Endodermal cell (in vitro differentiated cells): ENCODE measurements at regions not wholly inside any gene's neighbourhood (a gene's known extent, or its start where the extent isn't known, plus 50 kb on each side); places are given as distances from the start of the nearest gene placed in this dataset.

Experiments used
- DNase-seq: peaks from one replicate; pipeline ENCODE4 v3.0.0-alpha.2; 2017
- H3K27ac ChIP-seq: 2 replicates; pipeline ENCODE4 v1.5.1; 2013; ENCODE audit warnings: mild to moderate bottlenecking, low read depth, low read length, moderate library complexity
- H3K27me3 ChIP-seq: 2 replicates; pipeline ENCODE4 v1.6.1; 2013; ENCODE audit warnings: mild to moderate bottlenecking, low read length, moderate library complexity; ENCODE audit not compliant: insufficient read depth, control insufficient read depth, poor library complexity, severe bottlenecking
- H3K36me3 ChIP-seq: 2 replicates; pipeline ENCODE4 v1.7.0; 2013; ENCODE audit warnings: mild to moderate bottlenecking, low read length, moderate library complexity; ENCODE audit not compliant: control insufficient read depth, insufficient read depth
- H3K4me1 ChIP-seq: one replicate; pipeline ENCODE4 v1.7.0; 2013; ENCODE audit warnings: low read length; ENCODE audit not compliant: control insufficient read depth, insufficient read depth
- H3K4me3 ChIP-seq: 2 replicates; pipeline ENCODE4 v1.5.1; 2013; ENCODE audit warnings: mild to moderate bottlenecking, low read length, moderate library complexity
- H3K9ac ChIP-seq: 2 replicates; pipeline ENCODE4 v1.6.1; 2013; ENCODE audit warnings: mild to moderate bottlenecking, low read length, moderate library complexity; ENCODE audit not compliant: poor library complexity, severe bottlenecking; ENCODE audit errors: extremely low read depth
- H3K9me3 ChIP-seq: 2 replicates; pipeline ENCODE4 v1.6.1; 2013; ENCODE audit warnings: mild to moderate bottlenecking, low read length, moderate library complexity; ENCODE audit not compliant: control insufficient read depth
- H3K27ac Mint-ChIP-seq: 2 replicates; pipeline ENCODE4 v1.8.0; 2020; ENCODE audit warnings: mixed read lengths
- H3K27me3 Mint-ChIP-seq: 2 replicates; pipeline ENCODE4 v1.8.0; 2021; ENCODE audit warnings: mild to moderate bottlenecking, mixed read lengths; ENCODE audit not compliant: insufficient read depth
- H3K36me3 Mint-ChIP-seq: 2 replicates; pipeline ENCODE4 v1.8.0; 2020; ENCODE audit warnings: low read depth, mixed read lengths
- H3K4me1 Mint-ChIP-seq: 2 replicates; pipeline ENCODE4 v1.8.0; 2020; ENCODE audit warnings: mixed read lengths
- H3K4me3 Mint-ChIP-seq: 2 replicates; pipeline ENCODE4 v1.8.0; 2020; ENCODE audit warnings: mild to moderate bottlenecking, moderate library complexity, mixed read lengths
- H3K9me3 Mint-ChIP-seq: 2 replicates; pipeline ENCODE4 v1.8.0; 2020; ENCODE audit warnings: mild to moderate bottlenecking, mixed read lengths
- WGBS, 2 experiments: methylation state at CpG; one replicate each; pipeline versions ENCODE4 v1.1.5 to v1.1.7; 2013; ENCODE audit warnings: missing lambda C conversion rate in 2 of 2, mixed read lengths in 1 of 2; ENCODE audit not compliant: insufficient coverage in 1 of 2, insufficient read length in 1 of 2; 5-methylcytosine and 5-hydroxymethylcytosine counted together
- TF ChIP-seq, protein P1 (sequence below): fragments of 200-600 bp; sonication (generic); conservative IDR thresholded peaks from 2 replicates; pipeline ENCODE4 v1.5.0; 2021; ENCODE audit warnings: antibody characterized with exemption, mild to moderate bottlenecking

DNA sequence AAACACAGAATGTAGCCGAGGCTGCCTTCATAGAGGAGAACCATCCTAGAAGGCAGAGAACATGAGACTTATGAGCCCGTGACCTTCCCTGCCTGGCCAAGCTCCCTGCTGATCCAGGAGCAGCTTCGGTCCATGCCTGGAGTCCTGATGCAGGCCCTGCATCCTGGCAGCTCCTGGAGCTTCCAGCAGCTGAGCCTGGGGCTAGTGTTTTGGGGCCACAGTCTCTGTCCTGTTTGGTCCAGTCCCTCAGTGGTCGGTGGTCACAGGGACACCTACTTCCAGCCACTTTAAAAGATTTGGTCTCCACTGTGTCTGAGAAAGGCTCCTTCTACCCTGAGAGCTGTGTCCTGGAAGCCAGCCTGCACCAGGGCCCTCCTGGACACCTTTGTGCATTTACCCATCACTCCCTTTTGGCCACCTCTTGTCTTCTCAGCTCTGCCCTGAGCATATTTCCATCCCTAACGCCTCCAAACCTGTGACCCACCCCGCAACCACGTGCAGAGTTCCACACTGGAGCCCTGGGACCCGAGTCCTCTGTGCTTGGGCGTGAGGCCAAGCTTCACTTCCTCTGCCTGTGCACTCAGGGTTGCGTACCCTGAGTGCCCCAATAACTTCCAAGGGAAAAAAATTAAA, 315.2 kb upstream of the ZNF32 start:
- H3K27me3 Mint-ChIP-seq = peaks cover 5% of the 10 kb centered on the region
- Histone ChIP-seq H3K9ac (no peak overlapping the region), H3K4me1 (peaks cover 5% of the 10 kb centered on the region), H3K27ac (no peak overlapping the region), H3K36me3 (no peaks in the 10 kb centered on the region), H3K9me3 (no peaks in the 10 kb centered on the region), H3K27me3 (no peaks in the 10 kb centered on the region), H3K4me3 (no peak overlapping the region)
- no peak overlapping the region for H3K27ac Mint-ChIP-seq
- H3K9me3 Mint-ChIP-seq = no peaks in the 10 kb centered on the region
- no peak overlapping the region for H3K4me3 Mint-ChIP-seq
- H3K4me1 Mint-ChIP-seq = peaks cover 10% of the 10 kb centered on the region
- 92% methylated on average over 9 to 10 of the region's 10 CpGs for WGBS, 2 experiments
- TF ChIP-seq, protein P1, sequence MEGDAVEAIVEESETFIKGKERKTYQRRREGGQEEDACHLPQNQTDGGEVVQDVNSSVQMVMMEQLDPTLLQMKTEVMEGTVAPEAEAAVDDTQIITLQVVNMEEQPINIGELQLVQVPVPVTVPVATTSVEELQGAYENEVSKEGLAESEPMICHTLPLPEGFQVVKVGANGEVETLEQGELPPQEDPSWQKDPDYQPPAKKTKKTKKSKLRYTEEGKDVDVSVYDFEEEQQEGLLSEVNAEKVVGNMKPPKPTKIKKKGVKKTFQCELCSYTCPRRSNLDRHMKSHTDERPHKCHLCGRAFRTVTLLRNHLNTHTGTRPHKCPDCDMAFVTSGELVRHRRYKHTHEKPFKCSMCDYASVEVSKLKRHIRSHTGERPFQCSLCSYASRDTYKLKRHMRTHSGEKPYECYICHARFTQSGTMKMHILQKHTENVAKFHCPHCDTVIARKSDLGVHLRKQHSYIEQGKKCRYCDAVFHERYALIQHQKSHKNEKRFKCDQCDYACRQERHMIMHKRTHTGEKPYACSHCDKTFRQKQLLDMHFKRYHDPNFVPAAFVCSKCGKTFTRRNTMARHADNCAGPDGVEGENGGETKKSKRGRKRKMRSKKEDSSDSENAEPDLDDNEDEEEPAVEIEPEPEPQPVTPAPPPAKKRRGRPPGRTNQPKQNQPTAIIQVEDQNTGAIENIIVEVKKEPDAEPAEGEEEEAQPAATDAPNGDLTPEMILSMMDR = no peak
- H3K36me3 Mint-ChIP-seq = no peaks in the 10 kb centered on the region
- DNase-seq = peak; percentile 18

DNA sequence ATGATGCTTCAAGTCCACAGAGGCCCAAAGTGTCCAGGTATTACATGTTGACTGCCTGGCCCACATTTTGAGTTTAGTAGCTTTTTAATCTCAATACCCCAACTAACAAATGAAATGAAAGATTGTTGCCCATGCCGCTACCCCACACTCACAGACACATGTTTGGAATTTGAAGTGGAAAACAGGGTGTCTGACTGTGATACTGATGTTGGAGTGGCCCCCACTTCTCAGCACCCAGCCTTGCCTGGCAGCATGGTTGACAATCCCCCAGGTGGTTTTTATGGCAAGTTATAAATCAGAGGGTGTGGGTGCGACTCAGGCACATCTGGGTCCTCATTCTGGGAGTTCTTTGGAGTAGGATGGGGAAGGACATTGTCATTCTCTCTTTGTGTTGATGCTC, 314.7 kb upstream of the ZNF32 start:
- H3K27me3 Mint-ChIP-seq = peaks cover 5% of the 10 kb centered on the region

DNA sequence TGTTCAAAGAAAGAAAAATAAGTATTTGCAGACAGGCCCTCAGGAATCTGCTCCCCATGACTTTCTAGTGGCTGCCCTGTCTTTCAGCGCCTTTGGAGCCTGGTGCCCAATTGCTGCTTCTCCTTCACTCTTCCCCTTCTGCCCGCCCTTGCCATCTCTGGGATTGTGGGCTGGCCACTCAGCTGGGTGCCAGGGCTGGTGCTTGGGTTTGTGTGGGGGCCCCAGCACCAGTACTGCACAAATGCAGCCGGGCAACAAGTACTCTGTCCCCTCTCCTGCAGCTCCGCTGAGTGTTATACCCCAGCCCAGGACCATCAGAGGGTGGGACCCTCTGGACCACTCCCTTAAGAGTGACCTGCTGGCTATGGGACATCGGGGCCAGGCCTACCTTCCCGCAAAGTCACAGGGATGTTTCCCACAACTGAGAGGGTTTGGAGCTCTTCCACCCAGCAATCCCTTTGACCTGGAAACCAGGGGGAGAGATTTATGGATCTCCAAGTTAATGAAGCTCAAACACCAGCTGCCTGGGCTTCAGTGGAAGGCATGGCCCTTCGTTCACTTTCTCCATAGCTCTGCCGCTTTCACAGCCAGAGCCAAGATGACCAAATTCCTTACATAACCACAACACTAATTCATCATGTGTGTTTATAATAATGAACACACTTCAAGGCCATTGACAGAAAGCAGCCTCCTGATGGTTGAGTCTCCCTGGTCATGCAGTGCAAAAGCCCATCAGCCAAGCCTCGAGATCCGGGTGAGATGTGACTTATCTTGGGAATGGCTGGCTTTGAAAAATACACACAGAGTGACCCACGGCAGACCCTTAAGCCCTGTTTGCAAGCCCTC, 313.9 kb upstream of the ZNF32 start:
- peaks cover 5% of the 10 kb centered on the region for H3K27me3 Mint-ChIP-seq
- no peaks in the 10 kb centered on the region for H3K36me3 ChIP-seq
- no peaks in the 10 kb centered on the region for H3K36me3 Mint-ChIP-seq
- DNase-seq = peak; percentile 20
- 92 to 100% methylated on average over 2 to 11 of the region's 11 CpGs for WGBS, 2 experiments
- H3K9ac ChIP-seq = no peak overlapping the region
- H3K4me1 Mint-ChIP-seq = peaks cover 10% of the 10 kb centered on the region
- no peaks in the 10 kb centered on the region for H3K9me3 ChIP-seq
- H3K27me3 ChIP-seq = no peaks in the 10 kb centered on the region
- no peak overlapping the region for H3K27ac Mint-ChIP-seq
- no peak overlapping the region for H3K4me3 Mint-ChIP-seq
- H3K4me3 ChIP-seq = no peak overlapping the region
- H3K4me1 ChIP-seq = peaks cover 5% of the 10 kb centered on the region
- H3K9me3 Mint-ChIP-seq = no peaks in the 10 kb centered on the region
- H3K27ac ChIP-seq = no peak overlapping the region
- TF ChIP-seq, protein P1 = no peak

More for the DNA sequence above, 314.7 kb upstream of the ZNF32 start:
- H3K36me3 Mint-ChIP-seq = no peaks in the 10 kb centered on the region
- H3K27ac Mint-ChIP-seq = no peak overlapping the region
- no peak overlapping the region for H3K4me3 Mint-ChIP-seq
- Histone ChIP-seq H3K4me1 (peaks cover 5% of the 10 kb centered on the region), H3K36me3 (no peaks in the 10 kb centered on the region), H3K9ac (no peak overlapping the region), H3K9me3 (no peaks in the 10 kb centered on the region), H3K27me3 (no peaks in the 10 kb centered on the region), H3K27ac (no peak overlapping the region), H3K4me3 (no peak overlapping the region)
- no peaks in the 10 kb centered on the region for H3K9me3 Mint-ChIP-seq
- 95% methylated on average over 2 of the region's 2 CpGs; no CpG with 5 or more reads in 1 of the 2 experiments for WGBS, 2 experiments
- H3K4me1 Mint-ChIP-seq = peaks cover 10% of the 10 kb centered on the region
- DNase-seq = peak; percentile 10
- TF ChIP-seq, protein P1 = no peak
